BLaER1 (cell line): ENCODE measurements at regions not wholly inside any gene's neighbourhood (a gene's known extent, or its start where the extent isn't known, plus 50 kb on each side); places are given as distances from the start of the nearest gene placed in this dataset.

Experiments used
- H3K27ac ChIP-seq: shearing (Covaris generic); formaldehyde crosslinking; 2 replicates; pipeline ENCODE4 v1.8.1; 2022
- H3K27me3 ChIP-seq: shearing (Covaris generic); formaldehyde crosslinking; 2 replicates; pipeline ENCODE4 v1.8.1; 2022
- H3K36me3 ChIP-seq: shearing (Covaris generic); formaldehyde crosslinking; 2 replicates; pipeline ENCODE4 v1.8.1; 2022
- H3K4me1 ChIP-seq: shearing (Covaris generic); formaldehyde crosslinking; 2 replicates; pipeline ENCODE4 v1.8.1; 2022
- H3K4me2 ChIP-seq: shearing (Covaris generic); formaldehyde crosslinking; 2 replicates; pipeline ENCODE4 v1.8.1; 2022
- H3K4me3 ChIP-seq: shearing (Covaris generic); formaldehyde crosslinking; 2 replicates; pipeline ENCODE4 v1.8.1; 2022
- H3K9ac ChIP-seq: shearing (Covaris generic); formaldehyde crosslinking; 2 replicates; pipeline ENCODE4 v1.8.1; 2022
- H3K9me3 ChIP-seq: shearing (Covaris generic); formaldehyde crosslinking; 2 replicates; pipeline ENCODE4 v1.8.1; 2022
- H4K20me1 ChIP-seq: shearing (Covaris generic); formaldehyde crosslinking; 2 replicates; pipeline ENCODE4 v1.8.1; 2022
- Cebpa-rat ChIP-seq: shearing (Covaris generic); IDR thresholded peaks from 2 replicates; pipeline ENCODE4 v1.8.1; 2022

GRCh38 chr22:44431256-44431655 is 66.8 kb downstream of the RTL6 start:
- Histone ChIP-seq H3K36me3 (no peaks in the 10 kb centered on the region), H3K4me2 (no peak overlapping the region), H3K4me3 (no peak overlapping the region), H3K27me3 (no peaks in the 10 kb centered on the region), H3K9me3 (no peaks in the 10 kb centered on the region), H4K20me1 (no peaks in the 10 kb centered on the region), H3K27ac (no peak overlapping the region), H3K4me1 (no peaks in the 10 kb centered on the region), H3K9ac (no peak overlapping the region)
- no peak for TF ChIP-seq Cebpa-rat

- no peaks in the 10 kb centered on the region for H3K36me3 ChIP-seq
- H3K9me3 ChIP-seq = no peaks in the 10 kb centered on the region
- no peak for TF ChIP-seq Cebpa-rat
- H3K4me1 ChIP-seq = no peaks in the 10 kb centered on the region
- no peak overlapping the region for H3K9ac ChIP-seq
- H3K4me3 ChIP-seq = no peak overlapping the region
- H4K20me1 ChIP-seq = no peaks in the 10 kb centered on the region
- H3K4me2 ChIP-seq = no peak overlapping the region
- H3K27ac ChIP-seq = no peak overlapping the region
- H3K27me3 ChIP-seq = no peaks in the 10 kb centered on the region
These were observed 67.3 kb downstream of the RTL6 start for GRCh38 chr22:44430716-44431115.

GRCh38 chr22:44429941-44430587 is 68.0 kb downstream of the RTL6 start:
- no peaks in the 10 kb centered on the region for H3K36me3 ChIP-seq

GRCh38 chr22:44428941-44429830 is 68.8 kb downstream of the RTL6 start:
- Histone ChIP-seq H3K4me3 (no peak overlapping the region), H3K4me2 (no peak overlapping the region), H3K36me3 (no peaks in the 10 kb centered on the region), H3K4me1 (no peaks in the 10 kb centered on the region), H3K27me3 (no peaks in the 10 kb centered on the region), H3K9ac (no peak overlapping the region), H3K27ac (no peak overlapping the region), H3K9me3 (no peaks in the 10 kb centered on the region), H4K20me1 (no peaks in the 10 kb centered on the region)
- no peak for TF ChIP-seq Cebpa-rat

More at GRCh38 chr22:44429941-44430587, 68.0 kb downstream of the RTL6 start:
- Histone ChIP-seq H3K27ac (no peak overlapping the region), H3K9me3 (no peaks in the 10 kb centered on the region), H4K20me1 (no peaks in the 10 kb centered on the region), H3K4me3 (no peak overlapping the region), H3K9ac (no peak overlapping the region), H3K27me3 (no peaks in the 10 kb centered on the region), H3K4me2 (no peak overlapping the region), H3K4me1 (no peaks in the 10 kb centered on the region)
- no peak for TF ChIP-seq Cebpa-rat

GRCh38 chr22:44427611-44428470 is 70.2 kb downstream of the RTL6 start:
- no peaks in the 10 kb centered on the region for H3K4me1 ChIP-seq

GRCh38 chr22:44426981-44427380 is 71.1 kb downstream of the RTL6 start:
- H3K9ac ChIP-seq = no peak overlapping the region
- H3K4me3 ChIP-seq = no peak overlapping the region
- no peaks in the 10 kb centered on the region for H3K36me3 ChIP-seq
- no peaks in the 10 kb centered on the region for H3K4me1 ChIP-seq
- no peak overlapping the region for H3K27ac ChIP-seq
- H3K4me2 ChIP-seq = no peak overlapping the region
- H3K9me3 ChIP-seq = no peaks in the 10 kb centered on the region
- no peak for TF ChIP-seq Cebpa-rat
- H4K20me1 ChIP-seq = no peaks in the 10 kb centered on the region
- H3K27me3 ChIP-seq = no peaks in the 10 kb centered on the region

More at GRCh38 chr22:44427611-44428470, 70.2 kb downstream of the RTL6 start:
- H3K4me2 ChIP-seq = no peak overlapping the region
- no peak overlapping the region for H3K4me3 ChIP-seq
- H4K20me1 ChIP-seq = no peaks in the 10 kb centered on the region
- TF ChIP-seq Cebpa-rat = no peak
- no peak overlapping the region for H3K9ac ChIP-seq
- H3K27ac ChIP-seq = no peak overlapping the region
- no peaks in the 10 kb centered on the region for H3K9me3 ChIP-seq
- H3K27me3 ChIP-seq = no peaks in the 10 kb centered on the region
- no peaks in the 10 kb centered on the region for H3K36me3 ChIP-seq

GRCh38 chr22:44425694-44426045 is 72.4 kb downstream of the RTL6 start:
- no peaks in the 10 kb centered on the region for H3K36me3 ChIP-seq
- H3K4me3 ChIP-seq = no peak overlapping the region
- no peaks in the 10 kb centered on the region for H4K20me1 ChIP-seq
- no peak overlapping the region for H3K4me2 ChIP-seq
- peaks cover 12% of the 10 kb centered on the region; the same call in 1 of the 2 replicates for H3K9me3 ChIP-seq
- TF ChIP-seq Cebpa-rat = no peak
- no peak overlapping the region for H3K27ac ChIP-seq
- no peak overlapping the region for H3K9ac ChIP-seq
- H3K4me1 ChIP-seq = no peaks in the 10 kb centered on the region
- H3K27me3 ChIP-seq = no peaks in the 10 kb centered on the region

GRCh38 chr22:44424867-44425693 is 73.0 kb downstream of the RTL6 start:
- H3K36me3 ChIP-seq = no peaks in the 10 kb centered on the region
- no peak overlapping the region for H3K4me3 ChIP-seq
- no peak overlapping the region for H3K27ac ChIP-seq
- no peak overlapping the region for H3K9ac ChIP-seq
- no peak for TF ChIP-seq Cebpa-rat
- no peak overlapping the region for H3K4me2 ChIP-seq
- peaks cover 15% of the 10 kb centered on the region for H3K9me3 ChIP-seq
- no peaks in the 10 kb centered on the region for H3K27me3 ChIP-seq
- no peaks in the 10 kb centered on the region for H3K4me1 ChIP-seq
- H4K20me1 ChIP-seq = no peaks in the 10 kb centered on the region

GRCh38 chr22:44424359-44424682 is 73.7 kb downstream of the RTL6 start:
- no peaks in the 10 kb centered on the region for H4K20me1 ChIP-seq
- no peaks in the 10 kb centered on the region for H3K36me3 ChIP-seq
- H3K9ac ChIP-seq = no peak overlapping the region
- H3K27ac ChIP-seq = no peak overlapping the region
- peaks cover 23% of the 10 kb centered on the region for H3K9me3 ChIP-seq
- H3K4me1 ChIP-seq = no peaks in the 10 kb centered on the region
- H3K4me3 ChIP-seq = no peak overlapping the region
- H3K27me3 ChIP-seq = no peaks in the 10 kb centered on the region
- no peak overlapping the region for H3K4me2 ChIP-seq
- TF ChIP-seq Cebpa-rat = no peak
